Left colon (tissue), 2 donors: ENCODE measurements at regions not wholly inside any gene's neighbourhood (a gene's known extent, or its start where the extent isn't known, plus 50 kb on each side); places are given as distances from the start of the nearest gene placed in this dataset.

Experiments used
- ATAC-seq: fragments of 200-7000 bp; cut with Tn5 transposase; one replicate; pipeline ENCODE4 v1.9.1; 2020; ENCODE audit warnings: mild to moderate bottlenecking, moderate library complexity
- DNase-seq, 2 donors: peaks; one replicate each; pipeline ENCODE4 v3.0.0-alpha.2; 2020
- intact Hi-C, 2 donors: fragments of 100-400 bp; cut with DNase I in 1 of 2; cut with micrococcal nuclease in 1 of 2; formaldehyde crosslinking; loops; one replicate each; pipeline versions ENCODE4 v1.11.2 to v1.14.0; 2022; cut with DNase I, micrococcal nuclease
- donor health status: DM: no; HTN: no; CAD: no.
- donor health status: DM: yes; HTN: yes; CAD: no.

DNA sequence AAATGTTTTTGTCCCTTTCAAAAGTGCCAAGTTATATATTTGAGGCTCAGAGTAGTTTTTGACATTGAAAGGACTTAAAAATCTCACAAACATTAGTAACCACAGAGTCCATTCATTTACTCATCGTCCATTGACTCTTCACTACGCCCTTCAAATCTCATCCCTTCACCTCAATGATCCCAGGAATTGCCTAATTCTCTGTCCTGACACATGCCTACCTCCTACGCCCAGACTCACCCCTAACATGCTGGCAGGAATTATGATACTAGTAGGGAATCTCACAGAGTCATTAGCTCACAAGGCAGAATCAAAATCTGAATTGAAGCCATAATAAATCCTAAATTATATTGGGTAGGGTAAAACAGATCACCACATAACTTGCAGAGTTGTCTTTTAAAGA lies 410.1 kb downstream of the RAP2B start:
- intact Hi-C loops = no loop called here
- ATAC-seq (no peak), DNase-seq (no peak)

- DNase-seq (no peak), ATAC-seq (peak; percentile 43)
- intact Hi-C loops = no loop called here
Observed at GRCh38 chr3:153572654-153573053, 410.6 kb downstream of the RAP2B start.

GRCh38 chr3:153573481-153573880 lies 411.5 kb downstream of the RAP2B start:
- intact Hi-C loops = no loop called here
- no peak for ATAC-seq
- DNase-seq = no peak

- intact Hi-C loops = no loop called here
- ATAC-seq (no peak), DNase-seq (no peak)
Observed at GRCh38 chr3:153574445-153574844, 412.4 kb downstream of the RAP2B start.

- intact Hi-C loops = no loop called here
- DNase-seq = no peak
- no peak for ATAC-seq
Observed at GRCh38 chr3:153577059-153577736, 415.2 kb downstream of the RAP2B start.

GRCh38 chr3:153578046-153578445 lies 416.0 kb downstream of the RAP2B start:
- no peak for ATAC-seq
- intact Hi-C loops = no loop called here
- no peak for DNase-seq

GRCh38 chr3:153590051-153590450 lies 428.0 kb downstream of the RAP2B start:
- intact Hi-C loops = loop anchor here in 1 of 2 donors (10.0 kb wide), 1 partner anchor 545 kb away; no protein-coding TSS in a partner anchor
- ATAC-seq (no peak), DNase-seq (no peak)

DNA sequence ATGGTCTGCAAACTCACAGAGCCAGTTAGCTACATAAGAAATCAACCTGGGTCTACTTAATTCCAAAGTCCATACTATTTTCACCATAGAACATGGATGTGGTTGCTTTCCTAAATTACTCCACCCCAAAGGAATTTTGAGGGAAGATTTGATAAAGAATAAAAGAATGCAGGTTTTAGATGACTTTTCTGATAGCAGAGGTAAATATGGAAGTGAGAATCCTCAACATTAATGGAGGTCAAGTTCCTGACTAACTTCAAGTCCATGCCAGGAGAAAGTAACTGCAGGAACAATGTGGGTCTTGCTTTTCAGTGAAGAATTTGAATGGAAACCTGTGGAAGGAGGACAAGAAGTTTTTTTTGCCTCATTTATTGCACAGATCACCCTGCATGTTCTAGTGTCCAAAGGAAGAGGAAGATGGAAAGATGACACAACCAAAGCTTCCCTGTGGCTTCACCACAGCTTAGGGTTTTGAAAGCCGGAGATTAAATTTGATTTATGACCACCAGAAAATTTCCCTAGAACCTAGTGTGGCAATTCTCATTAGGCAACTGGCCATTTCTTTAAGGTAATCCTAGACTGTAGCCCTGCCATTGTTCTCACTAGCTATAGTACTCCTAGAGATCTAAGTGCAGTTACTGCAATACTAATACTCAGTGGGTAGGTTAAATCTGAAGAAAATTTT lies 429.7 kb downstream of the RAP2B start:
- ATAC-seq (no peak), DNase-seq (no peak)
- intact Hi-C loops = loop anchor here in 1 of 2 donors (10.0 kb wide), 1 partner anchor 547 kb away; no protein-coding TSS in a partner anchor

- ATAC-seq = peak; percentile 73
- no peak for DNase-seq
- intact Hi-C loops = loop anchor here in 1 of 2 donors (10.0 kb wide), 1 partner anchor 550 kb away; no protein-coding TSS in a partner anchor
Observed at GRCh38 chr3:153595186-153595815, 433.3 kb downstream of the RAP2B start.

DNA sequence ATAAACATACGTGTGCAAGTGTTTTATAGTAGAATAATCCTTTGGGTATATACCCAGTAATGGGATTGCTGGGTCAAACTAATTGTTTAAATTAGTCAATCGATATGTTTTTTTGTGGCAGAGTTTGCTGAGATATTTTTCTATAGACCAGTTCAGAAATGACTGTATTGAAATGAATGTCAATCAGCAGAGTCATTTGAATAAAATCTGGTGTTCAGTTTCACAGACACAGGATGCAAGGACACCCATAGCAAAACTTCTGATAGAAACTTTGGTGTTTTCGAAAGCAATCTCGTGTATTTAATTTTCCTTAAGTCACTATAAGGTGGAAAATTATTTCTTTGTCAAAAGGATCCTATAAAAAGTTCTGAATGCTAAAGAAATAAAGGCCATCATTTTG lies 434.4 kb downstream of the RAP2B start:
- no peak for ATAC-seq
- intact Hi-C loops = loop anchor here in 1 of 2 donors (10.0 kb wide), 1 partner anchor 552 kb away; no protein-coding TSS in a partner anchor
- DNase-seq = no peak

DNA sequence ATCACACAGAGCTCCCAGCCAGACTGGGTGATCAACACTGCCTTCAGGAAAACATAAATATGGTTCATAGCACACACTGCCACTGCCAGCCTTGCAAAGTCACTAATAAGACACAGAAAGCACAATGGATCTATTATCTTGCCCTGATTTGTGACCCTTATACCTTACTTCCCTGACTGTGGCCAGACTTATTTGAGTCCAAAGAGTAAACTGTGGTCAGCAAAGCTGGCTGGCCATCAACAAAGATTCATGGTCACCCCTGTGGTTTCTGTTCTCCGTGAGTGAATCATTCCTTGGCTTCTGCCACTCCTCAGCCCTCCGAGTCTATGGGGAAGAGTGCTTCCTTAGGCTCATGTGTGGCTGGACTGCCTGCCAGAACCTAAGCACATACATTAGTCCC lies 437.7 kb downstream of the RAP2B start:
- no peak for DNase-seq
- intact Hi-C loops = loop anchor here in 1 of 2 donors (10.0 kb wide), 1 partner anchor 555 kb away; no protein-coding TSS in a partner anchor
- peak; percentile 31 for ATAC-seq

DNA sequence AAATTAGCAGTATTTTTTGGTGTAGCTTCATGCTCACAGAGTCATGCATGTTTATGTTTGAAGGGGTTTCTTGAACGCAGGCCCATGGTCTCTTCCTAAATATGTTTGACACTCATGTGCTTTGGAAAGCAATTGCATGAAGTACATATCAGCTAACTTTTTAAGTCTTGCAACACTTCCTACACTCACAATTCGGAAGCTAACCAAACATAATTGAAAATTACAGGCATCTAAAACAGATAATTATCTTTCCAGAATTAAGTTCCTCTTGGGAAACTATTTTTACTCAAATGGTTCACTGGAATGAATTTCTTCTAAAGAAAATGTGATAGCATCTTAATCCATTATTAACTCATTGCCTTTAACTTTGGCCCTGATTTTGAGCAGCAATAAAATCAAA lies 438.9 kb downstream of the RAP2B start:
- ATAC-seq (no peak), DNase-seq (no peak)
- intact Hi-C loops = no loop called here

DNA sequence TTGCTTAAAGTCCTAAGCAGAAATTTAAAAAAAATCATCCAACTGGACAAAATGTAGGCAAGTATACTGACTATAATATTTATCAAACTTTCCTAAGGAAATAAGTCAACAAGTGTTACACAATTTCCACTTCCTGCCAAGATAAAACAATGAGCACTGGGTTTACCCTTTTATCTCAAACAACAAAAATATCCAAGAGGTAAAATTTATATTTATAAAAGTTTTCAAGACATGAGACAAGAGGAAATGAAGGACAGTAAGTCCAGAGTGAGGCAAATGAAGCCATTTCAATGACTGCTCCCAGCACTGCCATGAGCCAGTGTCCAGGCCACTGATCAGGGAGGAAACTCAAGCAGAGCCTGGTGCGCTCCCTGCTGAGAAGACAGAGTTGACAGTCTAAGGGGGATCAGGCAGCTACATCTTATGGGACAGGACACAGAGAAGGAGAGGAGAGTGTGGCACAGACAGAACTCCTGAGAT lies 439.4 kb downstream of the RAP2B start:
- ATAC-seq (no peak), DNase-seq (no peak)
- intact Hi-C loops = no loop called here

GRCh38 chr3:153602801-153603200 lies 440.8 kb downstream of the RAP2B start:
- no peak for ATAC-seq
- DNase-seq = no peak
- intact Hi-C loops = no loop called here

- ATAC-seq = no peak
- DNase-seq = no peak
- intact Hi-C loops = no loop called here
Observed at GRCh38 chr3:153614140-153614539, 452.1 kb downstream of the RAP2B start.

- intact Hi-C loops = no loop called here
- ATAC-seq (no peak), DNase-seq (no peak)
Observed at GRCh38 chr3:153614563-153614962, 452.5 kb downstream of the RAP2B start.

DNA sequence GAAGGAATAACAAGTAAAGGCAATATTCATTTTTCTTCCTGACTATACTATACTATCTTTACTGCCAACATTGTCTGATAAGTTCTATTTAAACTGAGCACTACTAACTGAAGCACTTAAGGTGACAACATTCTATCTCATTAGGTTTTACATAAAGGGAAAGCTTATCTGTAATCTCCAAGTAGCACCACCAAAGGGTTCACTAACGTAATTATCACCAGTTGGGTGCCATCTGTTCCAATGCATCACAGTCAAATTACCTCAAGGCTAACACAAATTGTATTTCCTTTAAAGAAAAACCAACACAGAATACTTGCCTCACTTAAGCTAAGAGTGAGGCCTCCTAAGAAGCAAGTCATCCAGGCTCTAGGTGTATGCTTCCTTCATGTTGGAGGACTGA lies 453.8 kb downstream of the RAP2B start:
- DNase-seq = no peak
- intact Hi-C loops = no loop called here
- ATAC-seq = no peak

GRCh38 chr3:153617463-153617862 lies 455.4 kb downstream of the RAP2B start:
- no peak for DNase-seq
- no peak for ATAC-seq
- intact Hi-C loops = no loop called here

- DNase-seq = no peak
- intact Hi-C loops = no loop called here
Observed at GRCh38 chr3:153618176-153618575, 456.1 kb downstream of the RAP2B start.

GRCh38 chr3:153619268-153619667 lies 457.2 kb downstream of the RAP2B start:
- DNase-seq = no peak
- ATAC-seq = no peak
- intact Hi-C loops = no loop called here

More at GRCh38 chr3:153618176-153618575, 456.1 kb downstream of the RAP2B start:
- no peak for ATAC-seq
